WTC11 (cell line): ENCODE measurements at regions not wholly inside any gene's neighbourhood (a gene's known extent, or its start where the extent isn't known, plus 50 kb on each side); places are given as distances from the start of the nearest gene placed in this dataset.
A peak's percentile ranks its signal among the peaks of the same experiment; 100 is the strongest.

ENCODE experiments used
- ATAC-seq: fragments of 200-7000 bp; cut with Tn5 transposase; 2 replicates; pipeline ENCODE4 v1.10.0; 2021; ENCODE audit warnings: mild to moderate bottlenecking, moderate library complexity
- CTCF ChIA-PET: fragments of 300-600 bp; sonication (Branson Sonifier 250); formaldehyde crosslinking; loops from one replicate; lab custom pipeline; 2021; ENCODE audit warnings: antibody characterized with exemption; lab: Charles Lee
- POLR2A ChIA-PET: fragments of 350-600 bp; sonication (Branson Sonifier 250); formaldehyde crosslinking; loops from one replicate; lab custom pipeline; 2021; ENCODE audit warnings: antibody characterized with exemption; lab: Charles Lee
- DNase-seq: peaks from one replicate; pipeline ENCODE4 v3.0.0; 2021; ENCODE audit warnings: low spot score
- H3K27ac Mint-ChIP-seq: 2 replicates; pipeline ENCODE4 v1.8.0; 2021; ENCODE audit warnings: mixed read lengths
- H3K27me3 Mint-ChIP-seq: 2 replicates; pipeline ENCODE4 v1.8.0; 2021; ENCODE audit warnings: low read depth, mild to moderate bottlenecking, moderate library complexity, mixed read lengths
- H3K36me3 Mint-ChIP-seq: 2 replicates; pipeline ENCODE4 v1.8.0; 2021; ENCODE audit warnings: mixed read lengths
- H3K4me1 Mint-ChIP-seq: 2 replicates; pipeline ENCODE4 v1.8.0; 2022; ENCODE audit warnings: mixed read lengths
- H3K4me3 Mint-ChIP-seq: 2 replicates; pipeline ENCODE4 v1.8.0; 2021; ENCODE audit warnings: mild to moderate bottlenecking, moderate library complexity, mixed read lengths
- H3K9me3 Mint-ChIP-seq: 2 replicates; pipeline ENCODE4 v1.8.0; 2021; ENCODE audit warnings: mixed read lengths
- ERG ChIP-seq: fragments of 250-450 bp; sonication (Bioruptor Pico); IDR thresholded peaks from 2 replicates; pipeline ENCODE4 v1.8.0; 2021; ENCODE audit warnings: mild to moderate bottlenecking
- FOXK1 ChIP-seq: sonication (generic); formaldehyde crosslinking; IDR thresholded peaks from 2 replicates; pipeline ENCODE4 v1.8.0; 2022; ENCODE audit warnings: mild to moderate bottlenecking, moderate library complexity, missing genetic modification reagents
- FOXP4 ChIP-seq: sonication (generic); formaldehyde crosslinking; IDR thresholded peaks from 2 replicates; pipeline ENCODE4 v1.8.0; 2022; ENCODE audit warnings: mild to moderate bottlenecking, missing genetic modification reagents
- IRF2 ChIP-seq: sonication (generic); formaldehyde crosslinking; IDR thresholded peaks from 2 replicates; pipeline ENCODE4 v1.8.0; 2022; ENCODE audit warnings: low read depth, missing genetic modification reagents, borderline replicate concordance
- JUN ChIP-seq: sonication (generic); formaldehyde crosslinking; IDR thresholded peaks from 2 replicates; pipeline ENCODE4 v1.8.0; 2023; ENCODE audit warnings: mild to moderate bottlenecking, missing genetic modification reagents
- NFATC4 ChIP-seq: fragments of 250-450 bp; sonication (Bioruptor Pico); IDR thresholded peaks from 2 replicates; pipeline ENCODE4 v1.9.0; 2021; ENCODE audit warnings: mild to moderate bottlenecking
- NFYB ChIP-seq: sonication (generic); formaldehyde crosslinking; conservative IDR thresholded peaks from 2 replicates; pipeline ENCODE4 v1.8.0; 2022; ENCODE audit warnings: low read depth, missing genetic modification reagents
- NR2C2 ChIP-seq: sonication (generic); formaldehyde crosslinking; IDR thresholded peaks from 2 replicates; pipeline ENCODE4 v1.8.0; 2022; ENCODE audit warnings: mild to moderate bottlenecking, missing genetic modification reagents
- NR3C1 ChIP-seq: sonication (generic); formaldehyde crosslinking; conservative IDR thresholded peaks from 2 replicates; pipeline ENCODE4 v1.8.1; 2023; ENCODE audit warnings: low read depth, mild to moderate bottlenecking, missing genetic modification reagents
- PRRX2 ChIP-seq: fragments of 250-450 bp; sonication (Bioruptor Pico); IDR thresholded peaks from 2 replicates; pipeline ENCODE4 v1.8.0; 2021; ENCODE audit warnings: mild to moderate bottlenecking
- RORB ChIP-seq: fragments of 250-450 bp; sonication (Bioruptor Pico); IDR thresholded peaks from 2 replicates; pipeline ENCODE4 v1.9.0; 2021; ENCODE audit warnings: mild to moderate bottlenecking
- SMAD3 ChIP-seq: sonication (generic); formaldehyde crosslinking; IDR thresholded peaks from 2 replicates; pipeline ENCODE4 v1.8.0; 2022; ENCODE audit warnings: missing genetic modification reagents, mild to moderate bottlenecking, borderline replicate concordance
- SMAD4 ChIP-seq: sonication (generic); formaldehyde crosslinking; IDR thresholded peaks from 2 replicates; pipeline ENCODE4 v1.8.0; 2022; ENCODE audit warnings: mild to moderate bottlenecking, missing genetic modification reagents
- SOX15 ChIP-seq: fragments of 250-450 bp; sonication (Bioruptor Pico); IDR thresholded peaks from 2 replicates; pipeline ENCODE4 v1.9.0; 2021; ENCODE audit warnings: mild to moderate bottlenecking
- SP1 ChIP-seq: sonication (generic); formaldehyde crosslinking; conservative IDR thresholded peaks from 2 replicates; pipeline ENCODE4 v1.8.1; 2022; ENCODE audit warnings: missing genetic modification reagents
- ZNF219 ChIP-seq: sonication (generic); formaldehyde crosslinking; IDR thresholded peaks from 2 replicates; pipeline ENCODE4 v1.8.0; 2023; ENCODE audit warnings: missing genetic modification reagents, mild to moderate bottlenecking, borderline replicate concordance
- ZNF281 ChIP-seq: sonication (generic); formaldehyde crosslinking; IDR thresholded peaks from 2 replicates; pipeline ENCODE4 v1.8.0; 2023; ENCODE audit warnings: mild to moderate bottlenecking, missing genetic modification reagents
- ZNF317 ChIP-seq: sonication (generic); formaldehyde crosslinking; IDR thresholded peaks from 2 replicates; pipeline ENCODE4 v1.8.1; 2023; ENCODE audit warnings: low read depth, mild to moderate bottlenecking, moderate library complexity, missing genetic modification reagents, borderline replicate concordance
- ZNF416 ChIP-seq: fragments of 250-450 bp; sonication (Bioruptor Pico); IDR thresholded peaks from 2 replicates; pipeline ENCODE4 v1.9.0; 2021; ENCODE audit warnings: mild to moderate bottlenecking, inconsistent platforms

- POLR2A ChIA-PET: no interaction called here
- peaks cover 23% of the 10 kb centered on the region for H3K9me3 Mint-ChIP-seq
- no peak overlapping the region for H3K4me3 Mint-ChIP-seq
- DNase-seq (peak; percentile 34), ATAC-seq (peak; percentile 86)
- H3K4me1 Mint-ChIP-seq: peaks cover 7% of the 10 kb centered on the region; the same call in 1 of the 2 replicates
- peak overlapping the region; percentile 63; the same call in 1 of the 2 replicates for H3K27ac Mint-ChIP-seq
- CTCF ChIA-PET: no interaction called here
- H3K27me3 Mint-ChIP-seq: no peaks in the 10 kb centered on the region
- H3K36me3 Mint-ChIP-seq: peaks cover 3% of the 10 kb centered on the region; the same call in 1 of the 2 replicates
- TF ChIP-seq PRRX2 (CRISPR knock-in tag) (no peak), FOXK1 (CRISPR knock-in tag) (no peak), ZNF281 (CRISPR knock-in tag) (no peak), JUN (CRISPR knock-in tag) (no peak), ERG (no peak), ZNF219 (CRISPR knock-in tag) (no peak), NR2C2 (CRISPR knock-in tag) (no peak), SMAD4 (CRISPR knock-in tag) (no peak), SP1 (CRISPR knock-in tag) (no peak), FOXP4 (CRISPR knock-in tag) (no peak)
Measured at GRCh38 chr4:33467291-33467690, 2747.1 kb downstream of the PCDH7 start.

GRCh38 chr4:33470805-33471204 lies 2750.6 kb downstream of the PCDH7 start:
- TF ChIP-seq FOXP4 (CRISPR knock-in tag): no peak
- TF ChIP-seq ZNF416 (CRISPR knock-in tag): no peak
- TF ChIP-seq RORB: no peak
- no peak for TF ChIP-seq SMAD3 (CRISPR knock-in tag)
- no peak for TF ChIP-seq IRF2 (CRISPR knock-in tag)
- TF ChIP-seq ERG: no peak
- no peak for TF ChIP-seq NR3C1 (CRISPR knock-in tag)
- no peak for TF ChIP-seq NFYB (CRISPR knock-in tag)
- TF ChIP-seq NFATC4 (CRISPR knock-in tag): no peak
- TF ChIP-seq SOX15 (CRISPR knock-in tag): no peak
- TF ChIP-seq NR2C2 (CRISPR knock-in tag): no peak
- no peak for TF ChIP-seq ZNF317
- ATAC-seq: no peak
- no peak overlapping the region for H3K27ac Mint-ChIP-seq
- peaks cover 7% of the 10 kb centered on the region; the same call in 1 of the 2 replicates for H3K4me1 Mint-ChIP-seq
- H3K4me3 Mint-ChIP-seq: no peak overlapping the region
- POLR2A ChIA-PET: no interaction called here
- no peaks in the 10 kb centered on the region for H3K27me3 Mint-ChIP-seq
- DNase-seq: no peak
- H3K36me3 Mint-ChIP-seq: peaks cover 3% of the 10 kb centered on the region; the same call in 1 of the 2 replicates
- peaks cover 18% of the 10 kb centered on the region for H3K9me3 Mint-ChIP-seq
- CTCF ChIA-PET: no interaction called here
